ENCODE measurements at regions not wholly inside any gene's neighbourhood (a gene's known extent, or its start where the extent isn't known, plus 50 kb on each side); places are given as distances from the start of the nearest gene placed in this dataset.
"Not testable (repeated sequence)": the region's sequence is repeated elsewhere in the genome, so short reads cannot be mapped to it uniquely, and the experiment has no call there.

- DNase-seq (ENCODE audit: low read depth): no peak
Observed at GRCh38 chr13:30816736-30817135, 81.4 kb downstream of the ALOX5AP start.

DNA sequence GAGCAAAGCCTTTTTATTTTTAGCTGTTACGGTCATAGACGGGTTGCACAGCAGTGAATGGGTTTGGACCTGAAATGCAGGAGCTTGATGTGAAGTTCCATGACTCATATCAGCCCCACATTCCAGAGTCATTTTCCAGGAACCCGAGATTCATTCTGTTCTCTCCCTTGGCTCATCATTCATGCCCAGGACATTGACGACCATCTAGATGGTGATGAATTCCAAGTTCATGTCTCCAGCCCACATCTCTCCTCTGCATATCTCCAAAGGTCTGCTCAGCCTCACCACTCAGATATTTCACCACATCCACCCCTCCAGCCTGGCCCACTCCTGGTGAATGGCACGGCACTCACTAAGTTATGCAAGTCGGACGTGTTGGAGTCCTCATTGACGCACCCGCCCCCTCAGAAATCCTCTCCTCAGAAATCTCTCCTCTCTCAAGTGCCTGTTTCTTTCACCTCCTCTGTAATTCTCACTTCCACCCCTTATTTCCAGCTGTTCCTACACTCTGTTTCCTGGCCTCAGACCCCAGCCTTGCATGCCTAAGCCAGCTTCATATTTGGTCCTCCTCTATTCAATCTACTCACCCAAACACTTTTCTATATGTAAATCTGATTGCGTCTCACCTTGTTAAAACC, 83.1 kb downstream of the ALOX5AP start:
- DNase-seq (ENCODE audit: low read depth): no peak

GRCh38 chr13:30819136-30819888, 84.0 kb downstream of the ALOX5AP start:
- DNase-seq (ENCODE audit: low read depth): no peak

GRCh38 chr13:30821421-30821820, 84.7 kb upstream of the MEDAG start:
- no peak for DNase-seq (ENCODE audit: low read depth)

DNA sequence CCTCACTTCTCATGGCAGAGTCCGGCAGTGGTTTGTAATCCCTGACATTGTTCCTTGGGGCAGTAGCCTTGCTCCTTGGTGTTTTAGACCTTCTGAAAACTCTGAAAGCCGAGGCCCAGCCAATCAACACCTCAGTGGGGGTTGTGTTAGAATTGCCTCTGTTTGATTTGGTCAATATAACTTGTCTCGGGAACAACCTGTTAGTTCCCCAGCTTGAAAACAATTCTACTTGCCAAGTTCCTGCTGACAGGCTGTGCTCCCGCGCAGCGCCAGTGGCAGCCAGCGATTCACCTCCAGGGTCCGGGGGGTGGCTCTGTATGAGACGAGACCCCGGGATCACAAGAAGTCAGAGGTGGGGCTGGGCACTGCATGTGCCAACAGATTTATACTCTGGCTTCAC, 81.4 kb upstream of the MEDAG start:
- DNase-seq (ENCODE audit: low read depth): no peak

DNA sequence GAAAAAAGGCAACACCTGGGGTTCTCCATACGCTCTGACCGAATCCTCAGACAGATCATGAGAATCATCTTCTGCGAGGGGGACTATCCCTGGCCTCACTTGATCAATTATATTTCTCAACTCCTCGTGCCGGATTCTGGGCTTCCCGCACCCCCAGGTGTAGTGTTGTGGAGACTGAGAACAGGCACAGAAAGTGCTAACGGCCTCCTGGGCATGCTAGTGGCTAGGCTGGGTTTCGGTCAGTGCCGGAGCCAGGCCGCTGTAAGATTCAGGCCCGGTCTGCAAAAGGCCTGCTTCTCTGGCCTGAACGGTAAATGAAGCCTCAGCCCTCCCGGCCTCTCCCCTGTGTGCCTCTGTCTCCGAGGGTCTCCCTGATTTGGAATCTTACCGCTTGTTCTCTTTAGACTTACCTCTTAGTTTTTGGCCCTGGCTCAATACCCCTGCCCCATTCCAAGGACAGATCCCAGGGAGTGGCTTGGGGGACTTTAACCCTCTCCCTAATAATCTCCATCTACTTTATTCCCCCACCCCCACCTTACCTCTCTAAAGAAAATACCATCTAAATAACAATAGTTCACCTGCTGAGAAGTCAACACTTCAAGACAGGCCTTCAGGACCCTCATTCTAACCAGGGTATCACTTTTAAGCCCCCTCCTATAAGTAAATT, 79.0 kb upstream of the MEDAG start:
- DNase-seq (ENCODE audit: low read depth): no peak

DNA sequence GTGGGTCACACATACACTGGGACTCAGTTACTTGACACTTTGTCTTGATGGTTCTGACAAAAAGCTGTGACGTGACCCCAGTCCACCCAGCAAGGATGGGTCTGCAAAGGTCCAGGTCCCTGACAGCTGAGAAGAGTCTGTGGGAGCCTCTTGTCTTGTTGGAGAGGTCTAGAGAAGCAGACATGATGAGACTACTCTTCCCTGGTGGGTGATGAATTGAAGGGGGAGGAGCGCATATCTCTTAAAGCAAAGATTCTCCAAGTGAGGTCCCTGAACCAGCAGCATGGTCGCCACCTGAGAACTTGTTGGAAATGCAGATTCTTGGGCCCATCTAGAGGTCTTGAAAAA, 78.5 kb upstream of the MEDAG start:
- no peak for DNase-seq (ENCODE audit: low read depth)

DNA sequence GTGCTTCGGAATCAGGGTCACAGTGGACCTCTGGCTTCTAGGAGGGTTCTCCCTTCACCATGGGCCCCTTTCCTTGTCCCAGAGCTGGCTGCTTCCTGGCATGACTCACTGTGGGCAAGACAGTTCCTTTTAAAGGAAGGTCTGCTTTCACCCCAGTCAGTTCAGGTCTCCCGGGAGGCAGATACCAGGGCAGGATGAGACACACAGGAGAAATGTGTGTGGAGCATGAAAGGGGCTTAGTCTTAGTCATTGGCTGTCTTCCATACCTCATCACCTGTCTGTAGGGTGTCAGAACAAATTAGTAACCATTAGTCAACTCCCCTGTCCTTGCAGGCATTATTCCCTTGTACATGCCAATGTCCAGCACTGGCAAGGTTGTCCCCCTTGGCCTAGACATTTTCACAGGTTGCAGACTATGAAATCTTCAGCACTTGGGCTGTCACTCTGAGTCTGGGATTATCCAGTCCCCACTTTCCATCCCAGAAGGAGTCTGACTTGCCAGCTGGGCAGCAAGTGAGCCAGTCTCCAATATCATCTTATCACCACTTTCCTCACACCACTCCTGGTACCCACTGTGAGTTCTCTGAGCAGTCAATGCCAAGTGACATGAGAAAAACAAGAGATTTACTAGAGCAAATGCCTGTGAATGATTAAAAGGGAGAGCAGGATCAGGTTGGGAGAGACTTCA, 76.8 kb upstream of the MEDAG start:
- no peak for DNase-seq (ENCODE audit: low read depth)

DNA sequence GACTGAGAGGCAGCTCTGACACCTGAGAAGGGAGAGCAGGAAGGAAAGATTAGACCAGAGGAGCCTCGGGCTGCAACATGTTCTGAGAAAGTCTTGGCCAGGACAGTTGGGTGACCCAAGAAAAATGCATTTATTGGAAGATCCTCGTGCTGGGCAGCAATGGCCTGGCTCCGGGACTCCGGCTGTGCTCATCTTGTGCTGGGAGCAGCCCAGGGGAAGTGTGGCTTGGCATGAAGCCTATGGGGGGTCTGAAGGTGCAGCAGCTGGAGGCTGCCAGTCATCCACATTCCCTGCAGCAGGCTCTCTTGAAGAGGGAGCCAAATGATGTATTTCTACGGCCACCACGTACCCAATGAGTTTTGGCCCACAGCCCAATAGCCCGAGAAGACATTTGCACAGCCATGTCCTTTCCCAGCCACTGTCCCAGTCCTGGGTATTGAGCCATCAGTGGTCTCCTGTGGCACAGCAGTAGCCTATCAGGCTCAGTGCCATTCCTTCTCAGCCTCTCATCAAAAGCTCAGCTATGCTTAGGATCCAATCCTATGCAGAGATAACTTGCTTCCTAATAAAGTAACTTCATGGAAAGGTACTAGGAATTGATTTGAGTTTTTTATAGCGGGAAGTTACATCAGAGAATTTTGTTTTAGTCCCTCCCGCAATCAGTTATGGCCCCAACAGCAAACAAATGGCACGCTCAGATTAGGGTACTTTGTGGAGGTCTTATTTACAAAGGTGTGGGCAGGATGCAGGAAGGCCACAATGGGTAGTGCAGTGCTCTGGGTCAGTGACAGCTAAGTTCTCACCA, 76.0 kb upstream of the MEDAG start:
- no peak for DNase-seq (ENCODE audit: low read depth)

DNA sequence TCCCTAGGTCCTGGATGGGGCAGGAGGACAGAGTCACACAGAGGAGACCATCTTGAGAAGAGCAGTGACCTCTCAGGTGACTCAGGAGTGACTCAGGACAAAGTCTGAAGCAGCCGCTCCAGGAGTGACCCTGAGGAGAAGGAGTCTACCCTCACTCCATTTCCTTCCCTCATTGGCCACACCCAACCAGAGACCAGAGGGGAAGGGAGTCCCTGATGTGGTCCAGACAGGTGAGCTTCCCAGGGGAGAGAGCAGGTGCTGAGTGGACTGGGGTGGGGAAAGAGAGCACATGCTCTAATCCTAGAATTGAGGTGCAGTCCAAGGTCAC, 75.5 kb upstream of the MEDAG start:
- no peak for DNase-seq (ENCODE audit: low read depth)

DNA sequence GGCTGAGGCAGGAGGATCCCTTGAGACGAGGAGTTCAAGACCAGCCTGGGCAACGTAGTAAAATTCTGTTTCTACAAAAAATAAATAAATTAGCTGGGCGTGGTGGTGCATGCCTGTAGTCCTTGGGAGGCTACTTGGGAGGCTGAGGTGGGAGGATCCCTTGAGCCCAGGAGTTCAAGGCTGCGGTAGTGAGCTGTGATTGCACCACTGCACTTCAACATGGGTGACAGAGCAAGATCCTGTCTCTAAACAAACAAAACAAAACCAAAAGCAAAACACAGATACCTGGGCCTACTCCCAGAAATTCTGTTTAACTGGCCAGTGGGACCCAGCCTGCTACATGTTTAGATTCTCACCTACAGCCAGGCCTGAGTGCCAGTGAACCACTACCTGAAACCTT, 74.6 kb upstream of the MEDAG start:
- no peak for DNase-seq (ENCODE audit: low read depth)

- no peak for DNase-seq (ENCODE audit: low read depth)
Observed at GRCh38 chr13:30832377-30832776, 73.7 kb upstream of the MEDAG start.

- peak; percentile 5 for DNase-seq (ENCODE audit: low read depth)
Observed at GRCh38 chr13:30832845-30833332, 73.2 kb upstream of the MEDAG start.

GRCh38 chr13:30835442-30835841, 70.6 kb upstream of the MEDAG start:
- no peak for DNase-seq (ENCODE audit: low read depth)

DNA sequence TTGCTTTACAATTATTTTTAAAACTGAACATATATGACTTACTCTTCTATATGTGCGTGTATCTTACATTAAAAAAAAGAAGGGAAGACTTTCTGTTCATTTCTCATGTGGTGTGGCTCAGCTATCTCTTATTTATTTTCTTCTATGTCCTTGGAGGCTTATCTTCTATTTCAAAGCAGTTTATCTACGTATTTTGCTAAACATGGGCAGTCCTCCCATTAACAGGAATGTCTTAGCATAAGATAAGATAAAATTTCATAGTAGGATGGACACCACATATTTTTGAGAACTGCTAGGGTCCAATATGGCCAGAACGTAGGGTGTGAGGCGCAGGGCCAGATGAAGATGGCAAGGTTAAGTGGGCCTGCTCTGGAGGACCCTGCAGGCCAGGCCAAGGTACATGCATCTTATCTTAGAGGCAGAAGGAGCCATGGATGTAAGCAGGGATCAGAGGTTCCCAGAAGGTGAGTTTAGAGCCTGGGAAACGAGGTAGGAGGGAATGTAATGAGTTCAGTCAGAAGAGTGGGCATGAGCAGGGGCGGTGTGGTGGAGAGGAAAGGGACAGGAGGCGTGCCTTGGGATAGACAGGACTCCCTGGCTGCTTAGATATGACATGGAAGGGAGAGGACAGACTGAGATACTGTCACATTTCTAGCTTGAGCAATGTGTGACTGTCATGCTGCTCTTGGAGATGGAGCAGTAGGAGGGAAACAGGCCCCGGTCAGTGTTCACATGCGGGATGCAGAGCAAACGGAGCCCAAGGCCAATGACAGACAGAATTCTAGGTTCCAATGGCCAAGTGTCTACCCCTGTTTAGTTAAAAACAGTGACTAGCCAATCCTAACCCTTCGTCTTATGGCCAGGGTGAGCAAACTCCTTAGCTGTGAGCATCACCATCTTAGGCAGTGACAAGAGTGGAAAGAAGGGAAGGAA, 68.6 kb upstream of the MEDAG start:
- no peak for DNase-seq (ENCODE audit: low read depth)

GRCh38 chr13:30839636-30840035, 66.4 kb upstream of the MEDAG start:
- not testable (repeated sequence) for DNase-seq (ENCODE audit: low read depth)

GRCh38 chr13:30840515-30840914, 65.6 kb upstream of the MEDAG start:
- DNase-seq (ENCODE audit: low read depth): no peak

DNA sequence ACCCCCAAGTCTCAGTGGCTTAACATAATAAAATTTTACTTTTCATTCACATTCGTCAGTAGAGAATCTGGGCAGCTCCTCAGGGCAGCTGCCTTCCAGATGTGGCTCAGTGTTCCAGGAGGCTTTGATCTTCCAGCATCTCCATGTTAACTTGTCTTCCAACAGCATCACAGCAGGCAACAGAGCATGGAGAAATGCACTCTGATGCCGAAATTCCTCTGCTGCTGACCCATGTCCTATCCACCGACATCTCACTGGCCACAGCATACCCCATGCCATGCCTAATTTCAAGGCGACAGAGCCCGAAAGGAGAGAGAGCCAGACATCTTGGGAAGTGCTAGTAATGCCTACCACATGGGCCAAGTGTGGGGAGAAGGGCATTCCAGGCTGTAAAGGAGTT, 64.9 kb upstream of the MEDAG start:
- DNase-seq (ENCODE audit: low read depth): no peak

GRCh38 chr13:30843548-30843947, 62.5 kb upstream of the MEDAG start:
- no peak for DNase-seq (ENCODE audit: low read depth)

GRCh38 chr13:30844548-30845296, 61.3 kb upstream of the MEDAG start:
- no peak for DNase-seq (ENCODE audit: low read depth)

All from activated T-helper 9 cell treated with anti-CD3 and anti-CD28 coated beads, Interleukin-2, amount 50 U/mL, for 16 hours (primary cell).